SK-N-SH (cell line): ENCODE measurements at regions not wholly inside any gene's neighbourhood (a gene's known extent, or its start where the extent isn't known, plus 50 kb on each side); places are given as distances from the start of the nearest gene placed in this dataset.

Source experiments
- CTCF ChIP-seq: fragments of 200-600 bp; sonication (generic); IDR thresholded peaks from 2 replicates; pipeline ENCODE4 v1.6.1; 2017; ENCODE audit warnings: antibody characterized with exemption, mild to moderate bottlenecking, moderate library complexity
- RAD21 ChIP-seq: IDR thresholded peaks from 2 replicates; pipeline ENCODE4 v1.6.1; 2012; ENCODE audit warnings: mild to moderate bottlenecking, low read length

- TF ChIP-seq RAD21 (no peak), CTCF (no peak)
Observed at GRCh38 chr14:95446470-95446869, 70.0 kb downstream of the SYNE3 start.
